ENCODE measurements at regions not wholly inside any gene's neighbourhood (a gene's known extent, or its start where the extent isn't known, plus 50 kb on each side); places are given as distances from the start of the nearest gene placed in this dataset.
A peak's percentile ranks its signal among the peaks of the same experiment; 100 is the strongest.

GRCh38 chr14:104469591-104469990, 110.0 kb upstream of the C14orf180 start:
- Histone ChIP-seq H3K23ac (ENCODE audit: low read length) (no peak overlapping the region), H3K18ac (ENCODE audit: low read length) (no peak overlapping the region), H4K12ac (ENCODE audit: low read depth, low read length) (no peak overlapping the region), H3K9me3 (ENCODE audit: insufficient read depth, low read depth, low read length) (peaks cover 9% of the 10 kb centered on the region), H2BK5ac (ENCODE audit: low read depth, low read length, poor library complexity) (no peak overlapping the region), H3K36me3 (ENCODE audit: control insufficient read depth in 1 of 2, insufficient read depth in 2 of 2, low read length in 2 of 2) (no peaks in the 10 kb centered on the region), H3K4me3 (ENCODE audit: low read depth, low read length) (no peak overlapping the region), H3K14ac (ENCODE audit: low read length) (no peak overlapping the region), H4K91ac (ENCODE audit: low read depth, low read length) (no peak overlapping the region), H3K27me3 (ENCODE audit: insufficient read depth, low read length) (no peaks in the 10 kb centered on the region), H4K8ac (ENCODE audit: low read depth, low read length) (no peak overlapping the region), H3K9ac (ENCODE audit: low read length) (no peak overlapping the region), H3K79me1 (ENCODE audit: low read length) (no peaks in the 10 kb centered on the region), H3K27ac (ENCODE audit: low read depth, low read length) (no peak overlapping the region), H2BK12ac (ENCODE audit: low read length) (no peak overlapping the region), H3K4me1 (ENCODE audit: control insufficient read depth in 1 of 2, insufficient read depth in 2 of 2, low read length in 2 of 2) (no peaks in the 10 kb centered on the region), H2BK120ac (ENCODE audit: insufficient read depth, low read length, poor library complexity) (no peak overlapping the region), H3K4ac (ENCODE audit: low read depth, low read length) (no peak overlapping the region), H2AFZ (ENCODE audit: insufficient read depth, low read length, poor library complexity) (no peak overlapping the region), H3K79me2 (ENCODE audit: control insufficient read depth, insufficient read depth, low read length, poor library complexity) (no peaks in the 10 kb centered on the region), H3K4me2 (ENCODE audit: low read length) (no peak overlapping the region), H2AK5ac (ENCODE audit: low read length) (no peak overlapping the region)
- DNase-seq = no peak
- no CpG with 5 or more reads among the region's 6 CpGs for WGBS (ENCODE audit: extremely low coverage, insufficient coverage, insufficient read length)

DNA sequence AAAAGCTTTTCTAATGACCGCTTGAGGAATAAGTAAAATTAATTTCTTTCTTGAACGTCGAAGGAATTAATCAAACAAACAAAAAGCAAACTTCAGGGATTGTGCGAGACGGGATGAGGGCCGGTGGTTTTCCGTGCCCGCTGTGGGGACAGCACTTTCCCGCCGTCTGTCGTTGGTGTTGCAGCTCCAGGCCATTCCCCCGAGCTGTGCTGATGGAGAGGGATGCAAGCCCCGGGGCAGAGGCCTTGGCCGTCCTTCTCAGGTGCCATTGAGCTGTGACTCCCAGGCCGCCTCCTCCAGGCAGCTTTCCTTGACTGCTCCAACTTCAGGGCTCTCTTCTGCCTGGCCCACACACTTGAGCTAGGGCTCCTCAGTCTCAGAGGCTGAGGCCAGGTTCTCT, 109.0 kb upstream of the C14orf180 start:
- H3K4me1 ChIP-seq (ENCODE audit: control insufficient read depth in 1 of 2, insufficient read depth in 2 of 2, low read length in 2 of 2) = no peaks in the 10 kb centered on the region
- peaks cover 7% of the 10 kb centered on the region for H3K9me3 ChIP-seq (ENCODE audit: insufficient read depth, low read depth, low read length)
- H2AFZ ChIP-seq (ENCODE audit: insufficient read depth, low read length, poor library complexity) = no peak overlapping the region
- no peak overlapping the region for H3K14ac ChIP-seq (ENCODE audit: low read length)
- H3K27me3 ChIP-seq (ENCODE audit: insufficient read depth, low read length) = no peaks in the 10 kb centered on the region
- H3K79me2 ChIP-seq (ENCODE audit: control insufficient read depth, insufficient read depth, low read length, poor library complexity) = no peaks in the 10 kb centered on the region
- H3K18ac ChIP-seq (ENCODE audit: low read length) = no peak overlapping the region
- no peak overlapping the region for H3K4me3 ChIP-seq (ENCODE audit: low read depth, low read length)
- no peak overlapping the region for H3K27ac ChIP-seq (ENCODE audit: low read depth, low read length)
- no peak overlapping the region for H2BK5ac ChIP-seq (ENCODE audit: low read depth, low read length, poor library complexity)
- H3K4me2 ChIP-seq (ENCODE audit: low read length) = no peak overlapping the region
- no peak overlapping the region for H2BK12ac ChIP-seq (ENCODE audit: low read length)
- H3K23ac ChIP-seq (ENCODE audit: low read length) = no peak overlapping the region
- no peak overlapping the region for H3K4ac ChIP-seq (ENCODE audit: low read depth, low read length)
- no peak overlapping the region for H4K8ac ChIP-seq (ENCODE audit: low read depth, low read length)
- H3K36me3 ChIP-seq (ENCODE audit: control insufficient read depth in 1 of 2, insufficient read depth in 2 of 2, low read length in 2 of 2) = no peaks in the 10 kb centered on the region
- no peak overlapping the region for H2BK120ac ChIP-seq (ENCODE audit: insufficient read depth, low read length, poor library complexity)
- no peak for DNase-seq
- no peak overlapping the region for H3K9ac ChIP-seq (ENCODE audit: low read length)
- H3K79me1 ChIP-seq (ENCODE audit: low read length) = no peaks in the 10 kb centered on the region
- WGBS (ENCODE audit: extremely low coverage, insufficient coverage, insufficient read length) = no CpG with 5 or more reads among the region's 15 CpGs
- H4K91ac ChIP-seq (ENCODE audit: low read depth, low read length) = no peak overlapping the region
- no peak overlapping the region for H4K12ac ChIP-seq (ENCODE audit: low read depth, low read length)
- H2AK5ac ChIP-seq (ENCODE audit: low read length) = no peak overlapping the region

GRCh38 chr14:104471114-104471513, 108.5 kb upstream of the C14orf180 start:
- Histone ChIP-seq H3K79me2 (ENCODE audit: control insufficient read depth, insufficient read depth, low read length, poor library complexity) (no peaks in the 10 kb centered on the region), H2AFZ (ENCODE audit: insufficient read depth, low read length, poor library complexity) (no peak overlapping the region), H4K91ac (ENCODE audit: low read depth, low read length) (no peak overlapping the region), H3K79me1 (ENCODE audit: low read length) (no peaks in the 10 kb centered on the region), H3K9me3 (ENCODE audit: insufficient read depth, low read depth, low read length) (peaks cover 7% of the 10 kb centered on the region), H2BK5ac (ENCODE audit: low read depth, low read length, poor library complexity) (no peak overlapping the region), H2AK5ac (ENCODE audit: low read length) (no peak overlapping the region), H3K27me3 (ENCODE audit: insufficient read depth, low read length) (no peaks in the 10 kb centered on the region), H3K23ac (ENCODE audit: low read length) (no peak overlapping the region), H3K4ac (ENCODE audit: low read depth, low read length) (no peak overlapping the region), H3K4me3 (ENCODE audit: low read depth, low read length) (no peak overlapping the region), H2BK120ac (ENCODE audit: insufficient read depth, low read length, poor library complexity) (no peak overlapping the region), H4K12ac (ENCODE audit: low read depth, low read length) (no peak overlapping the region), H3K27ac (ENCODE audit: low read depth, low read length) (no peak overlapping the region), H4K8ac (ENCODE audit: low read depth, low read length) (no peak overlapping the region), H3K14ac (ENCODE audit: low read length) (no peak overlapping the region), H3K4me1 (ENCODE audit: control insufficient read depth in 1 of 2, insufficient read depth in 2 of 2, low read length in 2 of 2) (no peaks in the 10 kb centered on the region), H3K18ac (ENCODE audit: low read length) (no peak overlapping the region), H3K4me2 (ENCODE audit: low read length) (no peak overlapping the region), H3K36me3 (ENCODE audit: control insufficient read depth in 1 of 2, insufficient read depth in 2 of 2, low read length in 2 of 2) (no peaks in the 10 kb centered on the region), H2BK12ac (ENCODE audit: low read length) (no peak overlapping the region), H3K9ac (ENCODE audit: low read length) (no peak overlapping the region)
- DNase-seq = no peak
- WGBS (ENCODE audit: extremely low coverage, insufficient coverage, insufficient read length) = no CpG with 5 or more reads among the region's 8 CpGs

GRCh38 chr14:104472073-104472472, 107.5 kb upstream of the C14orf180 start:
- Histone ChIP-seq H3K9me3 (ENCODE audit: insufficient read depth, low read depth, low read length) (peaks cover 7% of the 10 kb centered on the region), H3K9ac (ENCODE audit: low read length) (no peak overlapping the region), H4K12ac (ENCODE audit: low read depth, low read length) (no peak overlapping the region), H3K14ac (ENCODE audit: low read length) (no peak overlapping the region), H2AFZ (ENCODE audit: insufficient read depth, low read length, poor library complexity) (no peak overlapping the region), H2BK5ac (ENCODE audit: low read depth, low read length, poor library complexity) (no peak overlapping the region), H3K4me3 (ENCODE audit: low read depth, low read length) (peak overlapping the region; percentile 38), H3K4ac (ENCODE audit: low read depth, low read length) (no peak overlapping the region), H3K18ac (ENCODE audit: low read length) (no peak overlapping the region), H2BK120ac (ENCODE audit: insufficient read depth, low read length, poor library complexity) (no peak overlapping the region), H3K36me3 (ENCODE audit: control insufficient read depth in 1 of 2, insufficient read depth in 2 of 2, low read length in 2 of 2) (no peaks in the 10 kb centered on the region), H3K4me1 (ENCODE audit: control insufficient read depth in 1 of 2, insufficient read depth in 2 of 2, low read length in 2 of 2) (no peaks in the 10 kb centered on the region), H3K23ac (ENCODE audit: low read length) (peak overlapping the region; percentile 5), H3K79me1 (ENCODE audit: low read length) (no peaks in the 10 kb centered on the region), H2AK5ac (ENCODE audit: low read length) (no peak overlapping the region), H4K8ac (ENCODE audit: low read depth, low read length) (no peak overlapping the region), H3K27ac (ENCODE audit: low read depth, low read length) (no peak overlapping the region), H4K91ac (ENCODE audit: low read depth, low read length) (no peak overlapping the region), H2BK12ac (ENCODE audit: low read length) (no peak overlapping the region), H3K27me3 (ENCODE audit: insufficient read depth, low read length) (no peaks in the 10 kb centered on the region), H3K4me2 (ENCODE audit: low read length) (no peak overlapping the region), H3K79me2 (ENCODE audit: control insufficient read depth, insufficient read depth, low read length, poor library complexity) (no peaks in the 10 kb centered on the region)
- DNase-seq = no peak
- WGBS (ENCODE audit: extremely low coverage, insufficient coverage, insufficient read length) = 100% methylated on average over 1 of the region's 1 CpG
